ENCODE measurements at regions not wholly inside any gene's neighbourhood (a gene's known extent, or its start where the extent isn't known, plus 50 kb on each side); places are given as distances from the start of the nearest gene placed in this dataset.

DNA sequence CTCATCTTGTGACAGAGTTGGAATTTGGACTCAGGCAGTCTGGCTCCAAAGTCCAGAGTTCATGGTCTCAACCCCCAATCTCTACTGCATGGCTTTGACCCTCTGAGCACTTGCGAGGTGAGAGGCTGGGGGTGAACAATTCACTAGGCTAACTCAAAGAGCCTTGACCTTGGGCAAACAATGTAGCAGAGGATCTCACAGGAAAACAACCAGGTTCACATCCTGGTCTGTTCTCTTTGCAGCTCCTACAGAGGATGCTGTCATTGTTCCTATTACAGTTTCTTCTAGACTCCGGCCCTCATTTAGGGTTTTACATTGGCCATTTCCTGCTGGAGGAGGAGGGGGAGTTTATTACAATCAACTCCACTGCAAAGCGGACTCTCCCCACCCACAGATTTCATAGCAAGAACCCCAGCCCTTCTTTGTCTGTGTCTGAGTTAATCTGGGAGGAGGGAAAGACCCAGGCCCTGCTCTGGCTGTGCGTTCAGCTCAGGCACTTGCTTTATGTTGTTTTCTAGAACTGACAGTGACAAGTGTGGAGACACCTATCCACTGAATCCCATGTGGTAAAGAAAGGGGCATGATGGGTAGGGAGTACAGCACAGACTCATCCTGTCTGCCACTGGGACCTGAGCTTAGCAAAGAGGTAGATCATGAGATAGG is 101.6 kb downstream of the LBH start:
- Histone ChIP-seq H3K27me3 (no peaks in the 10 kb centered on the region), H3K27ac (no peak overlapping the region), H3K9me3 (no peaks in the 10 kb centered on the region), H3K4me1 (peaks cover 0 to 17% (median 16%) of the 10 kb centered on the region in 3 donors), H3K36me3 (no peaks in the 10 kb centered on the region), H3K4me3 (no peak overlapping the region)
- intact Hi-C loops (cut with DNase I), result no loop called here
- TF ChIP-seq, protein P1, sequence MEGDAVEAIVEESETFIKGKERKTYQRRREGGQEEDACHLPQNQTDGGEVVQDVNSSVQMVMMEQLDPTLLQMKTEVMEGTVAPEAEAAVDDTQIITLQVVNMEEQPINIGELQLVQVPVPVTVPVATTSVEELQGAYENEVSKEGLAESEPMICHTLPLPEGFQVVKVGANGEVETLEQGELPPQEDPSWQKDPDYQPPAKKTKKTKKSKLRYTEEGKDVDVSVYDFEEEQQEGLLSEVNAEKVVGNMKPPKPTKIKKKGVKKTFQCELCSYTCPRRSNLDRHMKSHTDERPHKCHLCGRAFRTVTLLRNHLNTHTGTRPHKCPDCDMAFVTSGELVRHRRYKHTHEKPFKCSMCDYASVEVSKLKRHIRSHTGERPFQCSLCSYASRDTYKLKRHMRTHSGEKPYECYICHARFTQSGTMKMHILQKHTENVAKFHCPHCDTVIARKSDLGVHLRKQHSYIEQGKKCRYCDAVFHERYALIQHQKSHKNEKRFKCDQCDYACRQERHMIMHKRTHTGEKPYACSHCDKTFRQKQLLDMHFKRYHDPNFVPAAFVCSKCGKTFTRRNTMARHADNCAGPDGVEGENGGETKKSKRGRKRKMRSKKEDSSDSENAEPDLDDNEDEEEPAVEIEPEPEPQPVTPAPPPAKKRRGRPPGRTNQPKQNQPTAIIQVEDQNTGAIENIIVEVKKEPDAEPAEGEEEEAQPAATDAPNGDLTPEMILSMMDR (IDR thresholded peaks at IDR 0.05), result no peak
- no peak for TF ChIP-seq POLR2A (IDR thresholded peaks at IDR 0.05)
- WGBS, 2 donors, result 69 to 89% methylated on average over 2 of the region's 4 CpGs
- no peak for DNase-seq

DNA sequence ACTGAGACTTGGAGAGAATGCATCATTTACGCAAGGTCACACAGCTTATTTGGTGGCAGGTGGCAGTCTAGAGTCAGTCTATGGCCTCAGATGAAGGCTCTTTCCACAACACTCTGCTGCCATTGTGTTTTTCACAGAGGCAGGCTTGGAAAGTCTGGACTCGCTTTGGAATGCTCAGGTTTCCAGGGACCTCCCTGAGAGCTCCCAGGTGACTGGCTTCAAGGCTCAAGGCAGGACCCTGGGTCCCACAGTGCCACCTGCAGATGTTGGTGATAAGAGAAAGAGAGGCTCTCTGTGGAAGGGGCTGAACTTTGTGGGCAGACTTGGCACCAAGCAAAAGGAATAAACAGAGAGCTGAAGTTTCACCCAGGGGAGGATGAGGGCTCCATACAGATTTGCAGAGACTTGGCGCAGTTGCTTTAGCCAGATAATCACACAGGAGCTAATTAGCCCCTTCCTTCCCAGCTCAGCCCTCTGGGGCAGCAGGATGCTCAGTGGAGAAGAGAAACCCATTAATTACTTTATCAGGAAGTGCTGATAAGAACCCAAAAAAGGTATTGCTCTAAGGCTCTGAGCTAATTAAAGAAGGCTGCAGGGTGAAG is 103.5 kb downstream of the LBH start:
- Histone ChIP-seq H3K36me3 (no peaks in the 10 kb centered on the region), H3K9me3 (no peaks in the 10 kb centered on the region), H3K4me3 (no peak overlapping the region), H3K27me3 (no peaks in the 10 kb centered on the region), H3K4me1 (peaks cover 0 to 17% (median 16%) of the 10 kb centered on the region in 3 donors), H3K27ac (no peak overlapping the region)
- TF ChIP-seq, protein P1 (IDR thresholded peaks at IDR 0.05), result peak in 1 of 6 experiments; percentile 4
- no peak for TF ChIP-seq POLR2A (IDR thresholded peaks at IDR 0.05)
- DNase-seq, result no peak
- intact Hi-C loops (cut with DNase I), result no loop called here
- WGBS, 2 donors, result 51 to 83% methylated on average over 3 of the region's 3 CpGs

DNA sequence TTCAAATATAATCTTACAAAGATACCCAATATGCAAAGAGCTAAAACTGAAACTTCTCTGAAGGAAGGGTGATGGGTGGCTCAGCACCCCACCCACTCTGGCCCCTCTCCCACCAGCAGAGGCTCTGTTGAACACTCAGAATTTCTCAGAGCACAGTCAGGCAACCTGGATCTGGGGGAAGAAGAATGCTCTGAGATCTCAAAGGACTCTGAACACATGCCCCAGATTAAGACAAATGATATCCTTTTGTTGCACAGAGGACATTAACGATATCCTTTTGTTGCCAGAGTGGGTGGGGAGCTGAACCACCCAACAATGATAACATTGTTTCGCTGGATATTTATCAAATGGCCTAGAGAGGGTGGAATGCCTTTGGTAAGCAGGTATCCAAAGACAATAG is 104.8 kb downstream of the LBH start:
- 55 to 62% methylated on average over 2 of the region's 2 CpGs for WGBS, 2 donors
- Histone ChIP-seq H3K4me3 (no peak overlapping the region), H3K27ac (no peak overlapping the region), H3K36me3 (no peaks in the 10 kb centered on the region), H3K27me3 (no peaks in the 10 kb centered on the region), H3K9me3 (no peaks in the 10 kb centered on the region), H3K4me1 (peaks cover 0 to 17% (median 16%) of the 10 kb centered on the region in 3 donors)
- TF ChIP-seq POLR2A (IDR thresholded peaks at IDR 0.05), result no peak
- TF ChIP-seq, protein P1 (IDR thresholded peaks at IDR 0.05), result no peak
- DNase-seq, result no peak
- intact Hi-C loops (cut with DNase I), result no loop called here

DNA sequence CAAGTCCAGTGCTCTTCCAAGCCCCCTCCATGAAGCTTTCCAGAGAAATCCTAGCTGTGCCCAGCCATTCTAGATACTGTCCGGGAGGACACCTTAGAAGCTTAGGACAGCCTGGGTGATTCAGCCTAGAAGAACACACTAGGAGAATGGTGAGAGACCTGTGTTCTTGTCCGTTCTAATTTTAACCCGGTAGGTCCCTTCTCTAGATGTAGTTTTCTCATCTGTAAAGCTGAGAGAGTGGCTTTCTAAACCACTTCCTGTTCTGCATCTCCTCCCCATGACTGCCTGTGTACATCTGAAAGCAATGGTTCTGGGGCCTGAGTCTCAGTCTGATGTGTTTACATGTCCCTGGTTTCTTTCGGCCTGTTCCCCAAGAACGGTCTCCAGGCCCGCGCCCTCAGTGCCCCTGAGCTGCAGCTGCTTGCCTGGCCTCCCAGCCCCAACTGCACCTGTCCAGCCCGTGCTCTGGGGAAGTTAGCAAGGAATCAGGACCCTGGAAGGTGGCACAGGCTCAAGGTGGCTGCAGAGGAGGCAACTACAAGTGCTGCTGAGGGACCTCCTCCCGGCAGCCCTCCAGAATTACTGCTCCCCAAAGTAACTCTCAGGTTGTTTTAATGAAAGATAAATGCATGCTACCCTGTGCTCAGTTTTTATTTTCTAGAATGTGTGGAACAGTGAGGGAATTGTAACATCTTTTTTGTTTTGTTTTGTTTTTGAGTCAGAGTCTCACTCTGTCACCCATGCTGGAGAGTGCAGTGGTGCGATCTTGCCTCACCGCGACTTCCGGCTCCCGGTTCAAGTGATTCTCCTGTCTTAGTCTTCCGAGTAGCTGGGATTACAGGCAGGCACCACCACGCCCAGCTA is 105.9 kb downstream of the LBH start:
- intact Hi-C loops (cut with DNase I), result no loop called here
- no peak for DNase-seq
- H3K9me3 ChIP-seq, result no peaks in the 10 kb centered on the region
- H3K36me3 ChIP-seq, result no peaks in the 10 kb centered on the region
- H3K4me1 ChIP-seq, result peaks cover 0 to 17% (median 16%) of the 10 kb centered on the region in 3 donors
- no peak overlapping the region for H3K4me3 ChIP-seq
- WGBS, 2 donors, result 77 to 82% methylated on average over 14 to 15 of the region's 16 CpGs
- TF ChIP-seq, protein P1 (IDR thresholded peaks at IDR 0.05), result no peak
- no peak for TF ChIP-seq POLR2A (IDR thresholded peaks at IDR 0.05)
- peak overlapping the region in 3 of 4 donors; percentile 30 to 47 (median 34) for H3K27ac ChIP-seq
- H3K27me3 ChIP-seq, result no peaks in the 10 kb centered on the region

DNA sequence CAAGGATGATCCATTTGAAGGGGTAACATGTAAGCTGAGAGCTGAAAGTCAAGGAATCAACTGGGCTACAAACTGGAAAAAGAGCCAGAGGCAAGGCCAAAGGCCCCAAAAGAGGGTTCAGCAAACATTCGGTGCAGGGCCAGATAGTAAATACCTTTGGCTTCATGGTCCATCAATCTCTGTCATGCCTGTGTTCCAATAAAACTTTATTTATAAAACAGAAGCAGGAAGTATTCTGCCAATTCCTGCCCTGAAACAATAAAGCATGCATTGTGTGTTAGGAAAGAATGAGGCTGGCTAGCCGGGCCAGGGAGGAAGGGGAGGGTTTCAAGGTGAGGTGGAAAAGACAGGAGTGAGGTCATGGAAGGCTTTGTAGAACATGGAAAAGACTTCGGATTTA is 107.1 kb downstream of the LBH start:
- Histone ChIP-seq H3K4me1 (peaks cover 0 to 17% (median 16%) of the 10 kb centered on the region in 3 donors), H3K9me3 (peaks cover 0 to 5% (median 0%) of the 10 kb centered on the region in 3 donors), H3K27ac (no peak overlapping the region), H3K27me3 (no peaks in the 10 kb centered on the region), H3K36me3 (no peaks in the 10 kb centered on the region), H3K4me3 (no peak overlapping the region)
- DNase-seq, result no peak
- intact Hi-C loops (cut with DNase I), result no loop called here
- WGBS, 2 donors, result 58 to 62% methylated on average over 3 of the region's 3 CpGs
- TF ChIP-seq, protein P1 (IDR thresholded peaks at IDR 0.05), result no peak
- no peak for TF ChIP-seq POLR2A (IDR thresholded peaks at IDR 0.05)
